Activated CD4-positive, alpha-beta T cell treated with anti-CD3 and anti-CD28 coated beads, Interleukin-2, Interleukin-4, amounts not matched to agents 100 ng/mL and 50 ng/mL, durations not matched to agents 16 hours and 8 hours (primary cell): ENCODE measurements at regions not wholly inside any gene's neighbourhood (a gene's known extent, or its start where the extent isn't known, plus 50 kb on each side); places are given as distances from the start of the nearest gene placed in this dataset.

ENCODE experiments used
- DNase-seq: peaks from one replicate; pipeline ENCODE4 v3.0.0-alpha.2; 2020; ENCODE audit warnings: low spot score

DNA sequence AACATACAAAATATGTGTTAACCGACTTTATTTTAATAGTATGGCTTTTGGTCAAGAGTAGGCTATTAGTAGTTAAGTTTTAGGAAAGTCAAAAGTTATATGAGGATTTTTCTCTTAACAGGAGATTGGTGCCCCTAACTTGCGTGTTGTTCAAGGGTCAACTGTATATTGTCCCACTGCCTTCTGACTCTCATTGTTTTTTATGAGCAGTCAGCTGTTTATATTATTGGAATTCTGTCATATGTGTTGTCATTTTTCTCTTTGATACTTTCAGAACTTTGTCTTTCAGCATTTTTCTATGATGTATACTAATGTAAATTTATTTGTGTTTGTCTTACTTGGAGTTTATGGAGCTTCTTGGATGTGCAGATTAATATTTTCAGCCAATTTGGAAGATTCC lies 142.1 kb upstream of the CMC1 start:
- no peak for DNase-seq

- no peak for DNase-seq
Measured at GRCh38 chr3:28101705-28102104, 139.7 kb upstream of the CMC1 start.

DNA sequence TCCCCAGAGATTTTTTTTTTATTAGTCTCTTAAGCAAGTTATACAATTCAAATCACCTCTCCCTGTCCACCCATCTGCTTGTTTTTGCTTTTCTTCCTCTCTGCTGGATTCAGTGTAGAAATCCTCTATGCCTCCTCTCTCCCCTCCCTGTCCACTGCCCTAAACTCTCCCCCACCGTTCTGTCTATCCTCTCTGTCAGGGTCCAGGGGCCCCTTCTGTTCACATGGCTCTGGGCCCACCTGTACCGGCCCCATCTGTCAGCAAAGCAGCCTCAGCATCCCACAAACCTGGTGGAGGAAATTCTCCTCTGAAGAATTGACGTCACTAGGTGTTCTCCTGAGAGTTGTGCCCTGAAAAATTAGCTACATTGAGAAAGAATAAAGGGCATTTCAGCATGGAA lies 137.6 kb upstream of the CMC1 start:
- DNase-seq, result no peak

DNA sequence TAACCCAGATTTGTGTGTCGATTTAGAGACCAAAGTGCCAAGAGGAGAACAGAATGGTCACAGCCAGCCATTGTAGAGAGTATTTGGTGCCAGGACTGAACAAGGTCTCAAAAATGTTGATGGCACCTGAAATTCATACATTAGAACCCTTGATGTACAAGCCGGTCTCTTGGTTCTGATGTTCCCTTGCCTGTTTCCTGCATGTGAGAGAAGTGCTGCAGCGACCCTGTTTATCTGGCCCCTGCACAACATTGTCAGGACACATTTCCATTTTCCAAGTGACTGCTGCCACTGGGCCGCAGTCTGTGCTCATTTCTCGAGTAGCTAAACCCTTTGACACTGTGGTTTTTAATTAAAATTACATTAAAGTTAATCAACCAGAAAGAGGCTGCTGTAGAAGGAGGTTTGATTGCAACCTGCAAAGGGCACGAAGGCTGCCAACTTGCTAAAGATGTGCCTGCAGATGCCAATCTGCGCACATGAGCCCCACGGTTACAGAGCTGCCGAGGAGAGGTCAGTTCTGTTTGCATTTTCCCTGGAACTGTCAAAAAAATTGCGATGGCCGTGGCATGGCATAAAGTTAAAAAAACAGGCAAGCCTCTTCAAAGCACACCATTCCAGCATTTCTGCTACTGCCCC lies 136.4 kb upstream of the CMC1 start:
- no peak for DNase-seq

DNA sequence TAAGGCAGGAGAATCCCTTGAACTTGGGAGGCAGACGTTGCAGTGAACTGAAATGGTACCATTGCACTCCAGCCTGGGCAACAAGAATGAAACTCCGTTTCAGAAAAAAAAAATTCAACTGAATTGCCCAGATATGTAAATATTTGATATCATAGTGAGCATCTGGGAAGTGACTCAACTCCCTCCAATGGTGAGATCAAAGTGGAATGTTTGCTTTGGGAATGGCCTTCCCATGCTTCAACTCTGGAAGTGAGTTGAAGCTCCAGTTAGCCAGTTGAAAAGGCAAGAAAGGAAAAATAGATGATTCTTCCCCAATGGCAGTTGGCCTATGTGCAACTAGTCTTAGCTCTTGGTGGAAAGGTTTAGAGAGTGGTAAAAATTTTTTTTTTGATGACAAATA lies 131.6 kb upstream of the CMC1 start:
- no peak for DNase-seq

DNA sequence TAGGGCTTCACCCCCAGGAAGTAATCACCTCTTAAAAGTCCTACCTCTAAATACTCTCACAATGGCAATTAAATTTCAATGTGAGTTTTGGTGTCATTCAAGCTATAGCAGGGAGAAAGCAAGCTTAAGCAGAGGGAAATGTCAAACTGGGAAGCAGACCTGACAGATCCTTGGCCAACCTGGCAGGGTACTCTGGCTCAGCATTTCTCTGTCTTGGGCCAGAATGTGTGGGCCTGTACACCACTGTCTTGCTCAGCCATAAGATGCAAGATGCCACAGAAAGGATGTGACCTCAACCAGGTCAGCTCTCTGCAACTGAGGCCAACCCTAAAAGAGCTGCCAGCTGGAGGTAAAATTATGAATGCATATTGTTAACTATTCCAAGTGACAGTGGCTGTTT lies 130.6 kb upstream of the CMC1 start:
- DNase-seq, result no peak

DNA sequence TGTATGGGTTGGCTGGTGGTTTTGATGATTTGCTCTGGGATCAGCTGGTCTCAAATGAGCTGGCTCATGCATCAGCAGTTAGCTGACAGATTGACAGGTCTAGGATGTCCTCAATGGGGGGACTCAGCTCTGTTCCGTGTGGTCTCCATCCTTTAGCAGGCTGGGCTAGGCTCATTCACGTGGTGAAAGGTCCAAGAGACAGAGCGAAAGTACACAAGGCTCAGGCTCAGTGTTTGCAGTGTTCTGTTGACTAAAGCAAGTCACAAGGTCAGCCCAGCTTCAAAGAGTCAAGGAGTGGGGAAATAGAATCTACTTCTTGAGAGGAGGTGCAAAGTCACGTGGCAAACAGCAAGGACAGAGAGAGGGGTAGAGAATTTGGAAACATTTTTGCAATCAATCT lies 126.5 kb upstream of the CMC1 start:
- no peak for DNase-seq

DNA sequence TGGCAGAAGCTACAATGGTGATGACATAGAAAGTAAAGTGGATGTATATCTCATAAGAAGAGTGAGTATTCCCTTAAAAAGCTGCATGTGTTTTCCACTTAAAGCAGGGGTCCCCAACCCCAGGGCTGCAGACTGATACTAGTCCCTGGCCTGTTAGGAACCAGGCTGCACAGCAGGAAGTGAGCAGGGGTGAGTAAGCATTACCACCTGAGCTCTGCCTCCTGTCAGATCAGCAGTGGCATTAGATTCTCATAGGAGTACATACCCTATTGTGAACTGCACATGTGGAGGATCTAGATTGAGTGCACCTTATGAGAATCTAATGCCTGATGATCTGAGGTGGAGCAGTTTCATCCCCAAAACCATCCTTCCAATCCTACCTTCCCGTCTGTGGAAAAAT lies 126.1 kb upstream of the CMC1 start:
- DNase-seq, result peak; percentile 1

GRCh38 chr3:28117598-28117997 lies 123.8 kb upstream of the CMC1 start:
- DNase-seq, result no peak

- no peak for DNase-seq
Measured at GRCh38 chr3:28118087-28118486, 123.3 kb upstream of the CMC1 start.

GRCh38 chr3:28122227-28122626 lies 119.2 kb upstream of the CMC1 start:
- DNase-seq, result no peak

GRCh38 chr3:28124882-28125281 lies 116.5 kb upstream of the CMC1 start:
- DNase-seq, result no peak

- no peak for DNase-seq
Measured at GRCh38 chr3:28125342-28125741, 116.1 kb upstream of the CMC1 start.

GRCh38 chr3:28130836-28131235 lies 110.6 kb upstream of the CMC1 start:
- DNase-seq, result no peak

DNA sequence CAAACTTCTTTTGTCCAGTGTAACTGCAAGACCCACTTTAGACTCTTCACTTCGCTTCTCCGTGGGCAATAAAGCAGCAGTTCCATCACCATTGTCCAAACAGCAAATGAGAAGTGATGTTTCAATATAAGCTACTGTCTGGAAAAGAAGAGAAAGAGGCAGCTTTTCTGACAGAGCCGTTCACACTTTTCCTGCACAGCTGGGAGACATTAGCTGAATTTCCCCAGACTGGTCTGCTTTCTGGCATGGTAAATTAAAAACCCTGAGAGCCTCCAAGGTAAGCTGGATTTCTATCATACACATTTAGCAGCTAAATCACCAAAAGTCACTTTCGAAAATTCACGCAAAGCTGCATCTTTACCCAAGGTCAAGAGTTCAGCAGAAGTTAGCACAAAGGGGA lies 108.5 kb upstream of the CMC1 start:
- DNase-seq, result no peak

DNA sequence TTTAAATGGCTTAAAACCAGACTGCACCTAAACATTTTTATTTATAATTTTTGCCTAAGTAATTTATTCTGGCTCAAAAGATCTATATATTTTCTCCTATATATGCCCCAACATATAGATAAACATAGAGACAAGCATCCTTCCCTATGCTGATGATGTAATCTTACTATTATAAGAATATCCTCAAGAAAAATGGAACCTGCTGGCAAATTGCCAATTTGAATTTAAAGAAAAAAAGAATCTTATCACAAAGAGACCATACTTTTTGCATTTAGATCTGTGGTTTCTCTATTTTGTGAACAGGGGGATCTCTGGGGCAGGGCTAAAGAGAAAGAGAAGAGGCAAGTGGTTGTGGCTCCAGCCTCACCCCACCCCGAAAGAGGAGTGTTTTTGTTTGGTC lies 107.2 kb upstream of the CMC1 start:
- DNase-seq, result no peak

DNA sequence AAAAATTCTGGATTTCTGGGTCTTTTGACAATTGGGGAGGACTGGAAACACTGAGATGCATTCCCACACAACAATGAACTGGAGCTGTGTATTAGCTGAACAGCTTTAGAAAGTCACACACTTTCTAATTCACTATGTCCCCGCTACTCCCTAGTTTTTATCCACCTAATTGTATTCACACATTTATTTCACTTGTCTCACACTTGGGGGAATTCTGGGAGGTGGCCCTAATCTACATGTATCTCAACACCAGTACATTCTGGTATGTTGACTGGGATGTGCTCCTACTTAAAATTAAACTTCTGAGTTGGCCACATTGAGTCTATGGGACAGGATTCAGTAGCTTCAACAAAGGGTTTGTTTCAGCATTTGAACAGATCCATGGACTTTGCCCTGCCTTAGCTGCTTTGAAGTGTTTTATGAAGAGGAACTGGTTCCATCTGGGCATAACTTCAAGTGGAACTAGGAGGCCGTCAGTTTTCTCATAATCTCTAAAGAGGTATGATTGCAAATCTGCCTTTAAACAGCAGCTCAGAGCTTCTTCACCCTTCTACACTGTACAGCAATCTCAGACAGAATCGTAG lies 106.5 kb upstream of the CMC1 start:
- DNase-seq, result no peak

- no peak for DNase-seq
Measured at GRCh38 chr3:28136607-28137216, 104.7 kb upstream of the CMC1 start.

GRCh38 chr3:28138043-28138610 lies 103.3 kb upstream of the CMC1 start:
- DNase-seq, result no peak

DNA sequence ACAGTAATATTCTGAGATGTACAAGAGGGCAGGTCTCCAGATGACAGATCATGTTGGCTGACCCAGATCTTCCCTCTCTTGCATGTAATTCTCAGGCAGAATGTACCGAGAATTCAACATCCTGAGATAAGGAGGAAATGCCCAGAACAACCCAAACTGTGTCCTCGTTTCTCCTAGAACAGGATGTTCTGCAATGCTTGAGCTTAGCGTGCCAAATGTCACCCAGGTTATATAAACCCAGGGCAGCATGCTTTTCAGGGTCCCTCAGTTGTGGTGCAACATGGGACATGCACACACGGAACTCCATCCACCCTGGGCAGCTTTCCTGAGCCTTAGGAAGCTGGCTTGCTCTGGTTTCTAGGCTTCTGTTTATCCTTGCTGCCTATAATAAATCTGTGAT lies 102.1 kb upstream of the CMC1 start:
- DNase-seq, result no peak

- DNase-seq, result no peak
Measured at GRCh38 chr3:28139967-28140634, 101.3 kb upstream of the CMC1 start.

- no peak for DNase-seq
Measured at GRCh38 chr3:28140664-28141063, 100.8 kb upstream of the CMC1 start.

- DNase-seq, result no peak
Measured at GRCh38 chr3:28149960-28150359, 91.5 kb upstream of the CMC1 start.
